K562 (cell line): ENCODE measurements at regions not wholly inside any gene's neighbourhood (a gene's known extent, or its start where the extent isn't known, plus 50 kb on each side); places are given as distances from the start of the nearest gene placed in this dataset.

Experiments used
- ATAC-seq: fragments of 200-7000 bp; cut with Tn5 transposase; 3 replicates; pipeline ENCODE4 v1.9.1; 2020; ENCODE audit warnings: moderate library complexity
- BruUV-seq: library from RNA; stranded (reverse); fragments of 400-500 nt; replicated peaks from 2 replicates; lab custom pipeline; 2021; lab: Mats Ljungman, UMichigan
- CTCF ChIA-PET: fragments of 300-600 bp; formaldehyde crosslinking; extraction: SDS; loops from one replicate; lab custom pipeline; 2021; ENCODE audit warnings: low intra/inter-chr PET ratio; lab: Yijun Ruan, JAX
- POLR2A ChIA-PET: fragments of 300-600, 350-650 bp; sonication (Branson Sonifier 250); formaldehyde crosslinking; extraction: SDS; loops from one replicate; lab custom pipeline; 2021; ENCODE audit warnings: antibody characterized with exemption, inconsistent platforms; lab: Yijun Ruan, JAX
- DNase-seq, 4 experiments: peaks; one replicate each; pipeline versions ENCODE4 v3.0.0 to v3.0.0-alpha.2; 2011 to 2018; ENCODE audit warnings: low spot score in 3 of 4, mixed read lengths in 3 of 4; ENCODE audit errors: extremely low read depth in 1 of 4
- FAIRE-seq: peaks from 2 replicates; lab custom pipeline; 2011; peaks lifted over from hg19 to GRCh38; lab: Jason Lieb, UNC
- H2AFZ ChIP-seq: 2 replicates; pipeline ENCODE4 v1.6.0; 2011; ENCODE audit warnings: low read depth, low read length, control low read depth, inconsistent platforms
- H3K27ac ChIP-seq: fragments of 200-600 bp; 3 replicates; pipeline ENCODE4 v1.8.0; 2011; ENCODE audit warnings: low read depth, mild to moderate bottlenecking, control low read depth, inconsistent platforms, low read length, moderate library complexity, mixed read lengths; ENCODE audit errors: extremely low read depth
- H3K27me3 ChIP-seq, 2 experiments: fragments of 300-600 bp in 1 of 2; 2 replicates in 1 of 2; 3 replicates in 1 of 2; pipeline versions ENCODE4 v1.6.0 to v1.8.0; 2011; ENCODE audit warnings: inconsistent platforms in 2 of 2, low read length in 2 of 2, mild to moderate bottlenecking in 1 of 2, mixed read lengths in 1 of 2, moderate library complexity in 1 of 2; ENCODE audit not compliant: control insufficient read depth in 2 of 2, insufficient read depth in 2 of 2
- H3K36me3 ChIP-seq: fragments of 300-600 bp; 3 replicates; pipeline ENCODE4 v1.8.0; 2011; ENCODE audit warnings: mild to moderate bottlenecking, low read length, inconsistent platforms; ENCODE audit not compliant: control insufficient read depth, insufficient read depth
- H3K4me1 ChIP-seq, 2 experiments: fragments of 200-600 bp in 1 of 2; replicated peaks in 1 of 2; 2 replicates in 1 of 2; 3 replicates in 1 of 2; pipeline versions ENCODE4 v1.5.1 to v1.8.0; 2011; ENCODE audit warnings: inconsistent platforms in 2 of 2, low read length in 2 of 2, mild to moderate bottlenecking in 1 of 2, mixed read lengths in 1 of 2, moderate library complexity in 1 of 2; ENCODE audit not compliant: control insufficient read depth in 2 of 2, insufficient read depth in 2 of 2
- H3K4me2 ChIP-seq: 2 replicates; pipeline ENCODE4 v1.6.1; 2011; ENCODE audit warnings: low read length, control low read depth, inconsistent platforms, mixed read lengths; ENCODE audit not compliant: insufficient read depth
- H3K4me3 ChIP-seq: fragments of 200-600 bp; sonication (generic), shearing (Covaris generic); 2 replicates; pipeline ENCODE4 v1.5.1; 2016; ENCODE audit warnings: control low read depth, inconsistent platforms
- H3K79me2 ChIP-seq: fragments of 200-600 bp; 3 replicates; pipeline ENCODE4 v1.8.0; 2011; ENCODE audit warnings: low read length, inconsistent platforms; ENCODE audit not compliant: control insufficient read depth, insufficient read depth
- H3K9ac ChIP-seq, 2 experiments: 2 replicates each; pipeline versions ENCODE4 v1.6.0 to v1.6.1; 2011; ENCODE audit warnings: low read depth in 2 of 2, low read length in 2 of 2, control low read depth in 1 of 2, inconsistent platforms in 1 of 2, mild to moderate bottlenecking in 1 of 2, mixed read lengths in 1 of 2; ENCODE audit not compliant: insufficient read depth in 1 of 2
- H3K9me1 ChIP-seq: one replicate; pipeline ENCODE4 v1.6.0; 2011; ENCODE audit warnings: inconsistent platforms, mild to moderate bottlenecking, low read length, moderate library complexity; ENCODE audit not compliant: control insufficient read depth, insufficient read depth
- H3K9me3 ChIP-seq: replicated peaks from 2 replicates; pipeline ENCODE4 v1.5.1; 2011; ENCODE audit warnings: low read depth, low read length, inconsistent platforms; ENCODE audit not compliant: control insufficient read depth, insufficient read depth
- H4K20me1 ChIP-seq: replicated peaks from 2 replicates; pipeline ENCODE4 v1.6.1; 2011; ENCODE audit warnings: low read length, inconsistent platforms, mixed read lengths; ENCODE audit not compliant: control insufficient read depth, insufficient read depth
- BHLHE40 ChIP-seq: IDR thresholded peaks from 2 replicates; pipeline ENCODE4 v1.6.1; 2011; ENCODE audit warnings: low read length, improper control_type of control experiment
- CREBBP ChIP-seq: IDR thresholded peaks from one replicate; pipeline ENCODE4 v1.6.1; 2012; ENCODE audit warnings: low read depth, mild to moderate bottlenecking, control low read depth, inconsistent platforms, low read length
- JUNB ChIP-seq: fragments of 450-650 bp; formaldehyde crosslinking; conservative IDR thresholded peaks from 2 replicates; pipeline ENCODE4 v1.4.0; 2020; ENCODE audit warnings: mild to moderate bottlenecking
- PPARD ChIP-seq: fragments of 250-450 bp; sonication (Bioruptor Pico); IDR thresholded peaks from 2 replicates; pipeline ENCODE4 v1.8.0; 2022; ENCODE audit warnings: inconsistent platforms, mild to moderate bottlenecking, moderate library complexity
- RUNX1 ChIP-seq: sonication (generic); IDR thresholded peaks from 2 replicates; pipeline ENCODE4 v1.6.1; 2016; ENCODE audit warnings: antibody characterized with exemption, low read depth
- TEAD1 ChIP-seq, 2 experiments: fragments of 450-650 bp in 1 of 2; sonication (generic) in 1 of 2; formaldehyde crosslinking; IDR thresholded peaks; 2 replicates each; pipeline versions ENCODE4 v1.4.0 to v1.8.0; 2020 to 2022; ENCODE audit warnings: mild to moderate bottlenecking in 2 of 2, missing genetic modification reagents in 1 of 2
- ZNF133 ChIP-seq: fragments of 250-450 bp; sonication (Bioruptor Pico); IDR thresholded peaks from 2 replicates; pipeline ENCODE4 v1.4.0; 2020; ENCODE audit warnings: mild to moderate bottlenecking
- WGBS: fragments of 100-300 bp; shearing (Covaris generic); methylation state at CpG from one replicate; pipeline ENCODE4 v1.1.6; 2016; ENCODE audit warnings: low coverage, mixed read lengths; ENCODE audit not compliant: insufficient coverage; ENCODE audit errors: missing lambda C conversion rate; 5-methylcytosine and 5-hydroxymethylcytosine counted together
- in situ Hi-C: fragments of 300-500 bp; cut with MboI; formaldehyde crosslinking; loops from 4 replicates; pipeline ENCODE4 v1.15.0; 2018; ENCODE audit warnings: inconsistent platforms, mixed read lengths
- intact Hi-C: fragments of 100-400 bp; cut with micrococcal nuclease; formaldehyde crosslinking; loops from 2 replicates; pipeline ENCODE4 v1.14.2; 2022
- TF ChIP-seq, protein P1 (sequence below): fragments of 450-650 bp; IDR thresholded peaks from 2 replicates; pipeline ENCODE4 v1.6.1; 2016; ENCODE audit warnings: borderline replicate concordance
- TF ChIP-seq, protein P2 (sequence below): sonication (generic); formaldehyde crosslinking; IDR thresholded peaks from 2 replicates; pipeline ENCODE4 v1.8.0; 2022; ENCODE audit warnings: mild to moderate bottlenecking, missing genetic modification reagents

- no peaks in the 10 kb centered on the region for H3K36me3 ChIP-seq
- H3K9me3 ChIP-seq: no peaks in the 10 kb centered on the region
- ChIA-PET POLR2A (interaction anchor here (0.7 kb wide), 1 partner anchor 43 kb away, joined by 4 read pairs; no protein-coding TSS in a partner anchor), CTCF (no interaction called here)
- H3K4me2 ChIP-seq: no peak overlapping the region
- H3K9me1 ChIP-seq: no peaks in the 10 kb centered on the region
- H2AFZ ChIP-seq: no peak overlapping the region
- H3K27me3 ChIP-seq: peaks cover 0 to 4% of the 10 kb centered on the region in 2 experiments; a peak in 1 of 5 replicates
- H4K20me1 ChIP-seq: no peaks in the 10 kb centered on the region
- BruUV-seq: no TSS peak
- H3K4me3 ChIP-seq: no peak overlapping the region
- TF ChIP-seq ZNF133 (CRISPR knock-in tag) (no peak), BHLHE40 (no peak), RUNX1 (no peak), PPARD (CRISPR knock-in tag) (no peak), CREBBP (no peak), JUNB (CRISPR knock-in tag) (no peak), TEAD1 (CRISPR knock-in tag; IDR thresholded peaks at IDR 0.05) (no peak)
- TF ChIP-seq, protein P1, sequence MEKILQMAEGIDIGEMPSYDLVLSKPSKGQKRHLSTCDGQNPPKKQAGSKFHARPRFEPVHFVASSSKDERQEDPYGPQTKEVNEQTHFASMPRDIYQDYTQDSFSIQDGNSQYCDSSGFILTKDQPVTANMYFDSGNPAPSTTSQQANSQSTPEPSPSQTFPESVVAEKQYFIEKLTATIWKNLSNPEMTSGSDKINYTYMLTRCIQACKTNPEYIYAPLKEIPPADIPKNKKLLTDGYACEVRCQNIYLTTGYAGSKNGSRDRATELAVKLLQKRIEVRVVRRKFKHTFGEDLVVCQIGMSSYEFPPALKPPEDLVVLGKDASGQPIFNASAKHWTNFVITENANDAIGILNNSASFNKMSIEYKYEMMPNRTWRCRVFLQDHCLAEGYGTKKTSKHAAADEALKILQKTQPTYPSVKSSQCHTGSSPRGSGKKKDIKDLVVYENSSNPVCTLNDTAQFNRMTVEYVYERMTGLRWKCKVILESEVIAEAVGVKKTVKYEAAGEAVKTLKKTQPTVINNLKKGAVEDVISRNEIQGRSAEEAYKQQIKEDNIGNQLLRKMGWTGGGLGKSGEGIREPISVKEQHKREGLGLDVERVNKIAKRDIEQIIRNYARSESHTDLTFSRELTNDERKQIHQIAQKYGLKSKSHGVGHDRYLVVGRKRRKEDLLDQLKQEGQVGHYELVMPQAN: no peak
- TF ChIP-seq, protein P2, sequence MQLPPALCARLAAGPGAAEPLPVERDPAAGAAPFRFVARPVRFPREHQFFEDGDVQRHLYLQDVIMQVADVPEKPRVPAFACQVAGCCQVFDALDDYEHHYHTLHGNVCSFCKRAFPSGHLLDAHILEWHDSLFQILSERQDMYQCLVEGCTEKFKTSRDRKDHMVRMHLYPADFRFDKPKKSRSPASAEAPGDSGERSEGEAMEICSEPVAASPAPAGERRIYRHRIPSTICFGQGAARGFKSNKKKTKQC (CRISPR knock-in tag): no peak
- in situ Hi-C loops: no loop called here
- no peak for FAIRE-seq
- no peaks in the 10 kb centered on the region for H3K4me1 ChIP-seq
- WGBS: 3% methylated on average over 2 of the region's 2 CpGs
- no peak for DNase-seq
- H3K79me2 ChIP-seq: no peaks in the 10 kb centered on the region
- ATAC-seq: no peak
- no peak overlapping the region for H3K27ac ChIP-seq
- intact Hi-C loops: no loop called here
- no peak overlapping the region for H3K9ac ChIP-seq
These were observed 398.9 kb upstream of the THBS1 start for GRCh38 chr15:39181940-39182339.
